Calu3 (cell line): ENCODE measurements at regions not wholly inside any gene's neighbourhood (a gene's known extent, or its start where the extent isn't known, plus 50 kb on each side); places are given as distances from the start of the nearest gene placed in this dataset.

Source experiments
- BruUV-seq: library from RNA; stranded (reverse); fragments of 400-500 nt; replicated peaks from 2 replicates; lab custom pipeline; 2021; lab: Mats Ljungman, UMichigan
- CTCF ChIA-PET: fragments of 300-600 bp; sonication (Branson Sonifier 250); formaldehyde crosslinking; loops from one replicate; lab custom pipeline; 2022; ENCODE audit warnings: antibody characterized with exemption; lab: Charles Lee
- DNase-seq: peaks from one replicate; pipeline ENCODE4 v3.0.0; 2022
- H3K27ac Mint-ChIP-seq: one replicate; pipeline ENCODE4 v1.8.0; 2022; ENCODE audit warnings: mixed read lengths; ENCODE audit not compliant: unreplicated experiment
- H3K27me3 Mint-ChIP-seq: one replicate; pipeline ENCODE4 v1.8.0; 2022; ENCODE audit warnings: mixed read lengths; ENCODE audit not compliant: unreplicated experiment
- H3K36me3 Mint-ChIP-seq: one replicate; pipeline ENCODE4 v1.8.0; 2022; ENCODE audit warnings: mild to moderate bottlenecking, moderate library complexity, mixed read lengths; ENCODE audit not compliant: insufficient read depth, unreplicated experiment
- H3K4me1 Mint-ChIP-seq: one replicate; pipeline ENCODE4 v1.8.0; 2022; ENCODE audit warnings: mild to moderate bottlenecking, low read depth, mixed read lengths; ENCODE audit not compliant: unreplicated experiment
- H3K4me3 Mint-ChIP-seq: one replicate; pipeline ENCODE4 v1.8.0; 2022; ENCODE audit warnings: mild to moderate bottlenecking, low read depth, moderate library complexity, mixed read lengths; ENCODE audit not compliant: unreplicated experiment
- H3K9me3 Mint-ChIP-seq: one replicate; pipeline ENCODE4 v1.8.0; 2022; ENCODE audit warnings: low read depth, mixed read lengths; ENCODE audit not compliant: unreplicated experiment
- intact Hi-C: fragments of 100-400 bp; cut with micrococcal nuclease; formaldehyde crosslinking; loops from one replicate; pipeline ENCODE4 v1.10.0; 2022; ENCODE audit not compliant: unreplicated experiment
- TF ChIP-seq, protein P1 (sequence below): fragments of 200-600 bp; IDR thresholded peaks from one replicate; pipeline ENCODE4 v1.8.0; 2022; ENCODE audit warnings: antibody characterized with exemption; ENCODE audit not compliant: unreplicated experiment

DNA sequence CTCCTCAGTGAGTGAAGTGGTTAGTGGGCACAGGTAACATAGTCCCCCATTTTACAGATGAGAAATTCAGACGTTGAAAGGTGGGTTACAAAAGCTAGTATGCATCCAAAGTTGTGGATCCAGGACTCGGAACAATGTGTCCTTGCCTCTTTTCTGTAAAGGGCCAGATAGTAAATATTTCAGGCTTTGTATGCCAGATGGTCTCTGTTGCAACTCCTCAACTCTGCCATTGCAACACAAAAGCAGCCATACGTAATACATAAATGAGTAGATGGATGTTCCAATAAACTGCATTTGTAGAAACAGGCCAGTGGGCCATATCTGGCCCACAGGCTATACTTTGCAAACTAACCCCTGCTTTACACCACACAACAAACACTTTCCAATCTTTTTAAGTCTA is 166.6 kb upstream of the PKDCC start:
- TF ChIP-seq, protein P1, sequence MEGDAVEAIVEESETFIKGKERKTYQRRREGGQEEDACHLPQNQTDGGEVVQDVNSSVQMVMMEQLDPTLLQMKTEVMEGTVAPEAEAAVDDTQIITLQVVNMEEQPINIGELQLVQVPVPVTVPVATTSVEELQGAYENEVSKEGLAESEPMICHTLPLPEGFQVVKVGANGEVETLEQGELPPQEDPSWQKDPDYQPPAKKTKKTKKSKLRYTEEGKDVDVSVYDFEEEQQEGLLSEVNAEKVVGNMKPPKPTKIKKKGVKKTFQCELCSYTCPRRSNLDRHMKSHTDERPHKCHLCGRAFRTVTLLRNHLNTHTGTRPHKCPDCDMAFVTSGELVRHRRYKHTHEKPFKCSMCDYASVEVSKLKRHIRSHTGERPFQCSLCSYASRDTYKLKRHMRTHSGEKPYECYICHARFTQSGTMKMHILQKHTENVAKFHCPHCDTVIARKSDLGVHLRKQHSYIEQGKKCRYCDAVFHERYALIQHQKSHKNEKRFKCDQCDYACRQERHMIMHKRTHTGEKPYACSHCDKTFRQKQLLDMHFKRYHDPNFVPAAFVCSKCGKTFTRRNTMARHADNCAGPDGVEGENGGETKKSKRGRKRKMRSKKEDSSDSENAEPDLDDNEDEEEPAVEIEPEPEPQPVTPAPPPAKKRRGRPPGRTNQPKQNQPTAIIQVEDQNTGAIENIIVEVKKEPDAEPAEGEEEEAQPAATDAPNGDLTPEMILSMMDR: no peak
- Mint-ChIP-seq H3K27me3 (no peaks in the 10 kb centered on the region), H3K9me3 (no peaks in the 10 kb centered on the region), H3K36me3 (no peaks in the 10 kb centered on the region), H3K27ac (no peak overlapping the region), H3K4me3 (no peak overlapping the region), H3K4me1 (peaks cover 8% of the 10 kb centered on the region)
- CTCF ChIA-PET: no interaction called here
- no TSS peak for BruUV-seq
- intact Hi-C loops: no loop called here
- DNase-seq: no peak

- no peak overlapping the region for H3K27ac Mint-ChIP-seq
- H3K4me1 Mint-ChIP-seq: no peaks in the 10 kb centered on the region
- CTCF ChIA-PET: interaction anchor here (0.6 kb wide), 1 partner anchor 20 kb away, joined by 4 read pairs; no protein-coding TSS in a partner anchor
- intact Hi-C loops: no loop called here
- TF ChIP-seq, protein P1: no peak
- no peaks in the 10 kb centered on the region for H3K36me3 Mint-ChIP-seq
- H3K27me3 Mint-ChIP-seq: no peaks in the 10 kb centered on the region
- H3K9me3 Mint-ChIP-seq: peaks cover 5% of the 10 kb centered on the region
- no peak for DNase-seq
- H3K4me3 Mint-ChIP-seq: no peak overlapping the region
- BruUV-seq: no TSS peak
These were observed 163.1 kb upstream of the PKDCC start for GRCh38 chr2:41884718-41885117.

DNA sequence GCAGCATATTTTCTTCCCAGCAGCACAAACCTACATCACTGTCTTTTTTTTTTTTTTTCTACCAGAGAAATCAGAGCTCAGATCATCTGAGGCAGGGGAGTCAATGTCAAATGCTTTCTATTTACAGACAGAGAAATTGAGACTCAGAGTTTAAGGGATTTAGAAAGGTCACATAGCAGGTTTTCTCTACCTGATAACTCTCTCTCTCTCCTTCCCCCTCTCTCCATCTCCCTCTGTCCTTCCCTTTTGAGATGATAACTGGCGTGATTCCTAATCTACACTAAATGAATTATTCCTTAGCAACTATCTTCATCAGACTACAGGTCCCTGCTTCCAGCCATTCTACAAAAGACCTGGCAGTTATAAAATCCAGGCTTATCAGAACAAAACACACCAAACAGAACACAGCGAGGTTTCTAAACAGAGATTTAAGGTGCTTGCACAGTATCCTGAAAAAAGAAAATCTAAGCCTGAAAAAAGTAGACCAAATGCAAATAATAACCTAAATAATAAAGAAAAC is 161.6 kb upstream of the PKDCC start:
- Mint-ChIP-seq H3K27ac (no peak overlapping the region), H3K36me3 (no peaks in the 10 kb centered on the region), H3K9me3 (peaks cover 5% of the 10 kb centered on the region), H3K4me3 (no peak overlapping the region), H3K27me3 (no peaks in the 10 kb centered on the region), H3K4me1 (no peaks in the 10 kb centered on the region)
- DNase-seq: no peak
- TF ChIP-seq, protein P1: no peak
- intact Hi-C loops: no loop called here
- CTCF ChIA-PET: interaction anchor here (0.6 to 0.7 kb wide), 2 partner anchors 362 to 628 kb away, joined by 3 to 7 read pairs; no protein-coding TSS in a partner anchor
- no TSS peak for BruUV-seq

GRCh38 chr2:41886757-41887156 is 161.1 kb upstream of the PKDCC start:
- Mint-ChIP-seq H3K27me3 (no peaks in the 10 kb centered on the region), H3K4me1 (no peaks in the 10 kb centered on the region), H3K36me3 (no peaks in the 10 kb centered on the region), H3K27ac (no peak overlapping the region), H3K9me3 (peaks cover 5% of the 10 kb centered on the region), H3K4me3 (no peak overlapping the region)
- DNase-seq: no peak
- intact Hi-C loops: no loop called here
- no TSS peak for BruUV-seq
- TF ChIP-seq, protein P1: no peak
- CTCF ChIA-PET: no interaction called here
